GM12874 (cell line): ENCODE measurements at regions not wholly inside any gene's neighbourhood (a gene's known extent, or its start where the extent isn't known, plus 50 kb on each side); places are given as distances from the start of the nearest gene placed in this dataset.

Experiments used
- TF ChIP-seq, protein P1 (sequence below): IDR thresholded peaks from 2 replicates; pipeline ENCODE4 v1.5.1; 2011; ENCODE audit warnings: low read depth, mild to moderate bottlenecking, control low read depth, low read length, moderate library complexity; ENCODE audit not compliant: insufficient read depth

DNA sequence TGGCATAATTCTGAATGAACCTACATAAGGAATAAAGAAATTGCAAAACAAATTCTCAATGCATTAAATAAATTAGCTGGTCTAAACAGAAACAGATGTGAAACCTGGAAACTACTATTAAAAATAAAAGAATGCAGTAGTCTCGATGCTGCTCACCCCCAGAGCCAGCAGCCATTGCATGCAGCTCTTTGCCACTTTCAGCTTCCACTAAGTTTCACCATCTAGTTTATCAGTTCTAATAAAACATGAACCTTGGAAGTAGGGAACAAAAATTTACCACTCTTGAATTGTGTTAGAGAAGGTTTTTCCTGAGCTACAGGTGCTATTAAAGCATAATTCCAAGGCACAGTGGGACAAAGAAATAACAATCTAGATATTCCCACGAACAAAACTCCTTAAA is 239.4 kb upstream of the HSFY2 start:
- TF ChIP-seq, protein P1, sequence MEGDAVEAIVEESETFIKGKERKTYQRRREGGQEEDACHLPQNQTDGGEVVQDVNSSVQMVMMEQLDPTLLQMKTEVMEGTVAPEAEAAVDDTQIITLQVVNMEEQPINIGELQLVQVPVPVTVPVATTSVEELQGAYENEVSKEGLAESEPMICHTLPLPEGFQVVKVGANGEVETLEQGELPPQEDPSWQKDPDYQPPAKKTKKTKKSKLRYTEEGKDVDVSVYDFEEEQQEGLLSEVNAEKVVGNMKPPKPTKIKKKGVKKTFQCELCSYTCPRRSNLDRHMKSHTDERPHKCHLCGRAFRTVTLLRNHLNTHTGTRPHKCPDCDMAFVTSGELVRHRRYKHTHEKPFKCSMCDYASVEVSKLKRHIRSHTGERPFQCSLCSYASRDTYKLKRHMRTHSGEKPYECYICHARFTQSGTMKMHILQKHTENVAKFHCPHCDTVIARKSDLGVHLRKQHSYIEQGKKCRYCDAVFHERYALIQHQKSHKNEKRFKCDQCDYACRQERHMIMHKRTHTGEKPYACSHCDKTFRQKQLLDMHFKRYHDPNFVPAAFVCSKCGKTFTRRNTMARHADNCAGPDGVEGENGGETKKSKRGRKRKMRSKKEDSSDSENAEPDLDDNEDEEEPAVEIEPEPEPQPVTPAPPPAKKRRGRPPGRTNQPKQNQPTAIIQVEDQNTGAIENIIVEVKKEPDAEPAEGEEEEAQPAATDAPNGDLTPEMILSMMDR: no peak

DNA sequence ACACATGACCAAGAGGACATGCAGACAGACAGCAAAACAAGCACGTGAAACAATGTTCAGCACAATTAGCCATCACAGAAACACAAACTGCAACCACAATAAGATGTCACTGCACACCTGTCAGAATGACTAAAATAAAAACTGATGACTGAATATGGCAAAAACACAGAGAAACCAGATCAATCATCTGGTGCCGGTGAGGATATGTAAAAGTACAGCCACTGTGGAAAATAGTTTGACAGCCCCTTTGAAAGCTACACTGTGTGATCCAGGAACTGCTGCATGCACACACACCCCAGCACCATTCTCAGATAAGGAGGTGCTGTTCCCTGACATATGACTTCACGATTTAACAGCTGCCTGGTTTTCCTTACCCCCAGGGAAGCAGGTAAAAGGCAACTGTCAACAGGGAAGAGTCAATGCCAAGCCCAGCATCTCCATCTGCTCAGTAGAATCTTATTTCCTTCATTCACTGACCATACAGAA is 238.1 kb upstream of the HSFY2 start:
- TF ChIP-seq, protein P1: no peak

DNA sequence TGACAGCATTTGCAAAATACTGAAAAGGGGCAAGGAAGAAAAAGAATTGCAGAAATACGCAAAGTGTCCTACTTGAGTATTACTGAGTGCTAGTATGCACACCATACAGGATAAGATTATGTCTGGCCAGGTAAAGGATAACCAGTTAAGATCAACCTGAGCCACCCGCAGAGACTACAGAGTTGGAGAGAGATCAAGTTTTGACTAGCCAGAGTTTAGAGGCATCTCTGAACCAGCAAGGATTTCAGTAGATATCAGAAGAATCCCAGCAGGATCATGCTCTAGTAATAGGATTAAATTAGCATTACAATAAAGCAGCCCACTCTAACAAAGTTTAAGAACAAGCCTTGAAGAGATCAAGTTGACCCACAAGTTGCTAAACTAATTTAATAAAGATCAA is 232.7 kb upstream of the HSFY2 start:
- TF ChIP-seq, protein P1: no peak

DNA sequence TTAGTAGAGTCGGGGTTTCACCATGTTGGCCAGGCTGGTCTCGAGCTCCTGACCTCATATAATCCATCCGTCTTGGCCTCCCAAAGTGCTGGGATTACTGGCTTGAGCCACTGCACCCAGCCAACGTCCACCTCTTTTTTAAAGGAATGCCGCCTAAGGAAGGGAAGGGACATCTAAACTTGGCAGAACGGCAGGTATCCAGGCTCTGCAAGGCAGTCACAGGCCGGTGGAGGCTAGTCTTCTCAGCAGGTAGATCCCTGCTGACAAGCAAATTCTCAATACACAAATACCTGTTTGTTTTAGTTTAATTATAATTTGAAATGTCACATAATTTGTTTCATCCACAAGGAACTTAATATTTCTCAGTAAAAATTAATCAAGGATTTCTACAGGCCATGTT is 232.0 kb upstream of the HSFY2 start:
- TF ChIP-seq, protein P1: no peak

DNA sequence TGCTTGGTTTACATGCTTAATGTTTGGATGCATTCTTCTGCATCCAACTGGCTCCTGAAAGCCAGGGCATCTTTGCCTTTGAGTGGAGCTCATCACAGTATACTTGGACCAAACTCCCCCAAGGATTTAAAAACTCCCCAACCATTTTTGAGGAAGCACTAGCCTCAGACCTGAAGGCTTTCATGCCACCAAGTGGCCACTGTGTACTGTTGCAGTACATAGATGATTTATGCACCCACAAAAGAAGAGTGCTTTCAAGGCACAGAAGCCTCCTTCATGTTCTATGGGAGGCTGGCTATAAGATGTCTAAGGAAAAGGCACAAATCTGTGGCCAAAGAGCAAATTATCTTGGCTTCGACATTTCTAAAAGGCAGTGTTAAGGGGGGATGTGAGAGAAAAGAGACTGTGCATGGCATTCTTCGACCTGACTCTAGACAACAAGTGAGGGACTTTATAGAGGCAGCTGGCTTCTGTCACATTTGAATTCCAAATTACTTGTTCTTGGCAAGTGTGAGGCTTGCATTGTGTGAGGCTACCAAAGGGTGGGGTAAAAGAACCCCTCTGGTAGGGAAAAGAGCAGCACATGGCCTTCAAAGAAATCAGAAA is 224.2 kb upstream of the HSFY2 start:
- TF ChIP-seq, protein P1: no peak

DNA sequence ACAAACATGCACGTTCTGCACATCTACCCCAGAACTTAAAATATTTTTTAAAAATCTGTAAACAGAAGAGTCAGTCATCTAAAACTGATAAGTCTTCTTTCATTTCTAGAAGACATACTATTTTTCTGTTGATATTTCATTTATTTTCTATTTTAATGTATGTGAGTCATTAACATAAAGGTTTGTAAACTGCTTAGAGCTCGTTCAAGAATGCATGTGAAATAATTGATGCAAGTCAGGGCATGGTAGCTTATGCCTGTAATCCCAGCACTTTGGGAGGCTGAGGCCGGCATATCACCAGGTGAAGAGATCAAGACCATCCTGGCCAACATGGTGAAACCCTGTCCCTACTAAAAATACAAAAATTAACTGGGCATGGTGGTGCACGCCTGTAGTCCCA is 219.9 kb upstream of the HSFY2 start:
- TF ChIP-seq, protein P1: no peak

DNA sequence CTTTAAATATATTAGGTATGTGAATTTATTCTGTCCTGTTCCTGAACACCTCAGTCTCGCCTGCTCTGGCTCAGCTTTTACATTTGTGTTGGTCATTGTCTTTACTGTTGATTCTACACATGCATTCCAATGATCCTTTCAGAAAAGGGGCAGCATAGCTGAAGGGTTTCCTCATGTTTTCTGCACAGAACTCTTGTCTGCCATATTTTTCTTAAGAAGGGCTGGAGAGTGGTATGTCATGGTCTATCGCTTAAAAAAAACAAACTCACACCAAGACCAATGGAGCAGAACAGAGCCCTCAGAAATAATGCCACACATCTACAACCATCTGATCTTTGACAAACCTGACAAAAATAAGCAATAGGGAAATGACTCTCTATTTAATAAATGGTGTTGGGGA is 215.8 kb upstream of the HSFY2 start:
- TF ChIP-seq, protein P1: no peak
